OCI-LY1 (cell line): ENCODE measurements at regions not wholly inside any gene's neighbourhood (a gene's known extent, or its start where the extent isn't known, plus 50 kb on each side); places are given as distances from the start of the nearest gene placed in this dataset.

Experiments used
- CTCF ChIP-seq: fragments of 200-600 bp; sonication (generic), shearing (Covaris generic); IDR thresholded peaks from 2 replicates; pipeline ENCODE4 v1.5.1; 2017; ENCODE audit warnings: mild to moderate bottlenecking, antibody characterized with exemption, low read length, moderate library complexity, mixed read lengths
- EZH2 ChIP-seq: fragments of 200-600 bp; sonication (generic), shearing (Covaris generic); IDR thresholded peaks from 2 replicates; pipeline ENCODE4 v1.8.0; 2017; ENCODE audit warnings: borderline replicate concordance, mixed run types, mild to moderate bottlenecking, antibody characterized with exemption, low read length, moderate library complexity, mixed read lengths

- TF ChIP-seq CTCF (no peak), EZH2 (no peak)
Observed at GRCh38 chr12:77228376-77228775, 163.0 kb upstream of the E2F7 start.
